HUES6 (cell line): ENCODE measurements at regions not wholly inside any gene's neighbourhood (a gene's known extent, or its start where the extent isn't known, plus 50 kb on each side); places are given as distances from the start of the nearest gene placed in this dataset.

Experiments
- H3K27ac ChIP-seq: 2 replicates; pipeline ENCODE4 v1.7.0; 2013; ENCODE audit warnings: low read depth, mild to moderate bottlenecking, low read length, inconsistent platforms
- H3K27me3 ChIP-seq: 2 replicates; pipeline ENCODE4 v1.6.1; 2013; ENCODE audit warnings: low read length; ENCODE audit not compliant: control insufficient read depth, insufficient read depth
- H3K36me3 ChIP-seq: 2 replicates; pipeline ENCODE4 v1.6.1; 2013; ENCODE audit warnings: low read length; ENCODE audit not compliant: control insufficient read depth, insufficient read depth
- H3K4me1 ChIP-seq: 2 replicates; pipeline ENCODE4 v1.6.1; 2013; ENCODE audit warnings: low read length; ENCODE audit not compliant: control insufficient read depth, insufficient read depth
- H3K4me3 ChIP-seq: 2 replicates; pipeline ENCODE4 v1.5.1; 2013; ENCODE audit warnings: low read depth, low read length
- H3K9ac ChIP-seq: one replicate; pipeline ENCODE4 v1.6.1; 2013; ENCODE audit warnings: mild to moderate bottlenecking, low read length
- H3K9me3 ChIP-seq: 2 replicates; pipeline ENCODE4 v1.6.1; 2013; ENCODE audit warnings: low read depth, low read length; ENCODE audit not compliant: control insufficient read depth, insufficient read depth

DNA sequence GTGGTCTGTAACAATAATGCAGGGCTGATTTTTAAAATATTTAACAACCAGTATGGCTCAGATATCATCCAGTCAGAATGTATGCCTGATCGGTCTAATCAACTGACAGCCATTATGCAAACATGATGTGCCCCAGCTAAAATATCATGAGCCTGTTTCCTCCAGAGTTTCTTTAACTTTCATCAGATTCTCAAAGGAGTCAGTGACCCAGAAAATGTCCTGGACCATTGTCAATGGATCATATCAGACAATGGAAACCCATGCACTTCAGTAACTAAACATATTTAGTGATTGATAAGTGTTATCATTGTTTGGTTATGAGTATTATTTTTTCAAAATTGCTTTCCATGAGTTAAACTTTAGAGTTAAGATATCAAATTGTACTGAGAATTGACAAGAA lies 173.5 kb downstream of the LMBRD1 start:
- peaks cover 7% of the 10 kb centered on the region; the same call in 1 of the 2 replicates for H3K4me1 ChIP-seq
- H3K27ac ChIP-seq, result no peak overlapping the region
- no peaks in the 10 kb centered on the region for H3K9me3 ChIP-seq
- no peaks in the 10 kb centered on the region for H3K27me3 ChIP-seq
- H3K9ac ChIP-seq, result no peak overlapping the region
- H3K36me3 ChIP-seq, result no peaks in the 10 kb centered on the region
- no peak overlapping the region for H3K4me3 ChIP-seq

- H3K27ac ChIP-seq, result no peak overlapping the region
- H3K4me1 ChIP-seq, result peaks cover 7% of the 10 kb centered on the region; the same call in 1 of the 2 replicates
- H3K27me3 ChIP-seq, result no peaks in the 10 kb centered on the region
- H3K4me3 ChIP-seq, result no peak overlapping the region
- H3K36me3 ChIP-seq, result no peaks in the 10 kb centered on the region
- H3K9me3 ChIP-seq, result no peaks in the 10 kb centered on the region
- H3K9ac ChIP-seq, result no peak overlapping the region
Observed at GRCh38 chr6:69622924-69623323, 173.9 kb downstream of the LMBRD1 start.

DNA sequence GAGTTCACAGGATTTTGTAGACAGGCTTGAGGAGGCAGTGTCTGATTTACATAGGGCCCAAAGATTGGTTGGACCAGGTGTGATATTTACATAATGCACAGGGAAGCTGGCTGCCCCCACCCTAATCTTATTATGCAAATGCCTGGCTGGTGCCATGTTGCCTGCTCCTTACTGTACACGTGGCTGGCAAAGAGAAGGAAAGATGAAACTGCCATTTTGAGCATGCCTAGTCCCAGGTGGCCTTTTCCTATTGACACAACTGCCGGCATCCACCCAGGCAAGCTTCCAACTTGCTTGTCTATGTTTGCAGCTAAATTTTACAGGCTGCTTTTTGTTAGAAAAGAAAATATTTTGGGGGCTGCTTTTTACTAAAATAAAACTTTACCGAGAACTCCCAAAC lies 174.6 kb downstream of the LMBRD1 start:
- H3K27me3 ChIP-seq, result no peaks in the 10 kb centered on the region
- peaks cover 7% of the 10 kb centered on the region; the same call in 1 of the 2 replicates for H3K4me1 ChIP-seq
- no peak overlapping the region for H3K4me3 ChIP-seq
- H3K36me3 ChIP-seq, result no peaks in the 10 kb centered on the region
- H3K9me3 ChIP-seq, result no peaks in the 10 kb centered on the region
- no peak overlapping the region for H3K27ac ChIP-seq
- no peak overlapping the region for H3K9ac ChIP-seq

- Histone ChIP-seq H3K9ac (no peak overlapping the region), H3K27ac (no peak overlapping the region), H3K27me3 (no peaks in the 10 kb centered on the region)
Observed at GRCh38 chr6:69617163-69617562, 179.6 kb downstream of the LMBRD1 start.

GRCh38 chr6:69609836-69610472 lies 186.9 kb downstream of the LMBRD1 start:
- Histone ChIP-seq H3K9ac (no peak overlapping the region), H3K4me1 (no peaks in the 10 kb centered on the region), H3K27ac (no peak overlapping the region), H3K4me3 (no peak overlapping the region), H3K27me3 (no peaks in the 10 kb centered on the region), H3K9me3 (no peaks in the 10 kb centered on the region), H3K36me3 (no peaks in the 10 kb centered on the region)

More at GRCh38 chr6:69617163-69617562, 179.6 kb downstream of the LMBRD1 start:
- Histone ChIP-seq H3K4me3 (no peak overlapping the region), H3K36me3 (no peaks in the 10 kb centered on the region), H3K4me1 (peaks cover 7% of the 10 kb centered on the region; the same call in 1 of the 2 replicates), H3K9me3 (no peaks in the 10 kb centered on the region)

DNA sequence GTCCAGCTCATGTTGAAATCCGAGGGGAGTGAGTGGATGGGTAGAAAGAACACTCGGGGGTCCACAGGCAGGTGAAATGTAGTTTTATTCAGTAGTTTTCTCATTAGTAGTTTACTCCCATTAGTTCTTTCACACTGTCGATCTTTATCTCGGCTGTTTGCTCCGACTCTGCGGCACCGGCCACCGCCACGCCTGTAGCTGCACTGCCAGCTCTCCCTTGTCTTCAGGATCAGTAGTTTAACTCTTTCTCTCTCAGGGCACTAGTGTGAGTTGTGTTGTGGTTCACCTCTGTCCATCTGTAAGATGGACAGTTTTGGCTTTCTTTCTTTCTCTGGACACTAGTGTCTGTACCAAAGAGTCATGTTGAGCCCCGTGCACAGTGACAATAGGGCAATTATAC lies 195.7 kb downstream of the LMBRD1 start:
- Histone ChIP-seq H3K9me3 (no peaks in the 10 kb centered on the region), H3K27me3 (no peaks in the 10 kb centered on the region), H3K27ac (no peak overlapping the region), H3K9ac (no peak overlapping the region), H3K4me1 (no peaks in the 10 kb centered on the region), H3K4me3 (no peak overlapping the region), H3K36me3 (no peaks in the 10 kb centered on the region)

DNA sequence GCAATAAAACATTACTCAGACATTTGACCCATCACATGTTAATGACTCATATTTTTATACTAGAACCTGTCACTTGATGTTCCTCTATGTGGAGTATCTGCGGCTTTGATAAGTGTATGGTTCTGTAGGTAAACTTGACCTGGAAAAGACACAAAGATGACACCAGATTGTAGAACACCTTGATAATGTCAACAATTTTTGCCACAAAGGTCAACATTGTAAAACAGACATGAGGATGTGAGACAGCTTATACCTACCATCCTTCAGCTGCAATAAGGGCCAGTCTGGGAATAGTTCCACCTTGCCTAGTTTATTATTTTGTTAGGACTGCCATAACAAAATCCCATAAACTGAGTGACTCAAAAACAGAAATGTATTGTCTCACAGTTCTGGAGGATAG lies 202.4 kb downstream of the LMBRD1 start:
- Histone ChIP-seq H3K4me3 (no peak overlapping the region), H3K27ac (no peak overlapping the region), H3K4me1 (no peaks in the 10 kb centered on the region), H3K9ac (no peak overlapping the region), H3K9me3 (no peaks in the 10 kb centered on the region), H3K27me3 (no peaks in the 10 kb centered on the region), H3K36me3 (no peaks in the 10 kb centered on the region)

DNA sequence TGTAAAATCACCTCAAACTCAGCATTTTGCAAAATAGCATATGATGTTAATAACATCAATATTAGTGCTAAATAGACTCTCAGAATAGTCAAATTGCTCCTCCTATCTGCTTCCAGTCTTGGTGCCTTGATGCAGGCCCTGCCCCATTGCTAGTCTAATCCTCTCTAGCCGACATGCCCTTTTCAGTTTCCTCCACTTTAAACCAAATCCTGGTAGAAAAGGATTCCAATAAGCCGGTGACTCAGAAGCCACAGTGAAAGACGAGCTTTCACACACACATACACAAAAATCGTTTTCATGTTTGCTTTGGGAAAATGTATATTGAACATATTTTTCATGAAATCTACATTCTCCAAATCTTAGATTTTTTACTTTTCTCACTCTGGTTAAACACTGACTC lies 203.1 kb downstream of the LMBRD1 start:
- Histone ChIP-seq H3K9me3 (no peaks in the 10 kb centered on the region), H3K27ac (no peak overlapping the region), H3K36me3 (no peaks in the 10 kb centered on the region), H3K4me1 (no peaks in the 10 kb centered on the region), H3K4me3 (no peak overlapping the region), H3K9ac (no peak overlapping the region), H3K27me3 (no peaks in the 10 kb centered on the region)

DNA sequence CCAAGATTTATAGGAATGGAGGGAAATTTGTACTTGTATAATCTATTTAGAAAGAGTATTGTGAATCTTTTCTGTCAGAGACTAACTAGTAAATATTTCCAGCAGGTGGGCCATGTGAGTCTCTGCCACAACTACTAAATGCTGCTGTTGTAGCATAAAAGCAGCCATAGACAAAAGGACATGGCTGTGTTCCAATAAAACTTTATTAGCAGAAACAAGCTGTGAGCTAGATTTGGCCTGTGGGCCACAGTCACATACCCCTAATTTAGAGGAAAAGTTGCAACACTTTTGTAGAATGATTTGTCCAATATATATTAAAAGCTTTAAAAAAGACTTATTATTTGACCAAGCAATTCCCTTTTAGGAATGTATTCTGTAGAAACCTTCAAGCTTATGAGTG lies 207.2 kb downstream of the LMBRD1 start:
- no peak overlapping the region for H3K27ac ChIP-seq
- H3K9ac ChIP-seq, result no peak overlapping the region
- peaks cover 5% of the 10 kb centered on the region; the same call in 1 of the 2 replicates for H3K4me1 ChIP-seq
- H3K27me3 ChIP-seq, result no peaks in the 10 kb centered on the region
- H3K36me3 ChIP-seq, result no peaks in the 10 kb centered on the region
- no peaks in the 10 kb centered on the region for H3K9me3 ChIP-seq
- H3K4me3 ChIP-seq, result no peak overlapping the region

DNA sequence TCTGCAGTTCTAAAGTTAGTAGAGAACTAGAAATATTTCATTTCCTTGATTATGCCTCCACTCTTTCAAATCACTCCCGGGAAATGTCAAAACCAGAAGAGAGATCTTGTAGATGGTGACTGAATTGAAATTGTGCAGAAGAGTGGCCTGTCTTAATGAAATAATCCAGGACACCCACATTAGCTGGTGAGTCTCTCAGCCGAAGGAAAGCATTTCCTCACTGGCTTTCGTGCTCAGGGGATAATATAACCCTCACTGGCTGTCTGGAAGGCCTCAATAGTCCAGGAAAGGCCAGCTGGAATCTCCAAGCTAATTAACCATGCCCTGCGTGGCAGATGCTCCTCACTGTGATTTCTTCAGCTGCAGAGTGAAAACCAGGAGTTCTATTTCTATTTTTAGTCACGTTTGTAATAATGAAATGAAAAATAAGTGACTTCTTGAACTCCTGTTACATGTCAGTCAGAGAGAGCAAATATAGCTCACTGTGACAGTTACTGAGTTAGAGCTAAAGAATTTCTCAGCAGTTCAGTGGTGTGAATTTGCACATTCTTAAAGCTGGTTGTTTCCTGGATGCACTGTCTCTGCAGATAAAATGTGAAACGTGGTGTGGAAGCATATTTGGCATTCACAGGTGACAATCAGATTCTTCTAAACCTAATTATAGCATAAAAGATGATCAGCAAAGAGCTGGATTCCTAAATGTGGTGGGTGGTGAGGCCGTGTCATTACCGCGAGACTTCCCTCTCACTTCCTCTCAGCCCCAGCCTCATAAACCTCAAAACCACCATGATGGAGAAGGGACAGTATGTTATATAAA lies 211.7 kb downstream of the LMBRD1 start:
- Histone ChIP-seq H3K36me3 (no peaks in the 10 kb centered on the region), H3K4me1 (peaks cover 8% of the 10 kb centered on the region; the same call in 1 of the 2 replicates), H3K27ac (no peak overlapping the region), H3K9me3 (no peaks in the 10 kb centered on the region), H3K27me3 (no peaks in the 10 kb centered on the region), H3K9ac (no peak overlapping the region), H3K4me3 (no peak overlapping the region)

- no peaks in the 10 kb centered on the region for H3K27me3 ChIP-seq
- H3K4me1 ChIP-seq, result peaks cover 8% of the 10 kb centered on the region; the same call in 1 of the 2 replicates
- H3K36me3 ChIP-seq, result no peaks in the 10 kb centered on the region
- H3K4me3 ChIP-seq, result no peak overlapping the region
- H3K9me3 ChIP-seq, result no peaks in the 10 kb centered on the region
- H3K9ac ChIP-seq, result no peak overlapping the region
- H3K27ac ChIP-seq, result no peak overlapping the region
Observed at GRCh38 chr6:69584536-69584912, 212.3 kb downstream of the LMBRD1 start.
